ENCODE measurements at regions not wholly inside any gene's neighbourhood (a gene's known extent, or its start where the extent isn't known, plus 50 kb on each side); places are given as distances from the start of the nearest gene placed in this dataset.

DNA sequence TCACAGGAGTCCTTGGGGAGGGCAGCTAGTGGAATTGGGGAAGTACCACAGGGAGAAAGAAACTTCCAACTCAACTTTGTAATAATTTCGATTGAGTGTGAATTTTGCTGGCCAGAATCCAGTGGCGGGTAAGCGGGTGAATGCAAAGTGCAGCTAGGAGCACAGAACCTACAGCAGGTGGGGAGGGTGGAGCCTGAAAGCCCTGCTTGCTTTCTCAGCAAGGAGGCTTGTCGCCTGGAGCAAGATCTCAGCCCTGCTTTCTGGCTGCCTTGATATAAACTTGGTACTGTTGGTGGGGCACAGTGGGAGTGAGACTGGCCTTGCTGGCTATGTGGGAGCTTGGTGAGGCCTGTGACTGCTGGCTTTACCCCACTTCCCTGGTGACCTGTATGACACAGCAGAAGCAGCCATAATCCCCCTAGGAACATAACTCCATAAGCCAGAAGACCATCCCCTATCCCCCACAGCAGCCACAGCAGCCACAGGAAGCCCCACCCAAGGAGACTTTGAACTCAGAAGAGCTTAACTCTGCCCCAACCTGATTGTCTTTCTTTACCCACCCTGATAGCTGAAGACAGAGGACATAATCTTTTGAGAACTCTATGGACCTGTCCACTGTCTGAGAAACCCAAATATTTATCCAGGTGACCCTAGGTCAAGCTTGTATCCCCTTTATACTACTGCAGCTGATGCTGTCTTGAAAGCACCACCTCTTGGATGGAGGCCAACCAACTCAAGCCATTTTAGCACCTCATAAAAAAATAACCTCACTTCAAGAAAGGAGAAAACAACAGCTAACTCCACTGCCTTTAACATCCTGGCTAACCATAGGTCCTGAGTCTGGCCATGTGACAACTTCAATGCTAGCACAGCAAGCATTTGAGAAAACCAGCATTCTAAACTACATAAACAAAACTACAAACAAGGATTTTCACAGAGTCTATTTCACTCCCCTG lies 87.2 kb upstream of the PDE5A start:
- no peak for DNase-seq (ENCODE audit: low read depth, low spot score)

DNA sequence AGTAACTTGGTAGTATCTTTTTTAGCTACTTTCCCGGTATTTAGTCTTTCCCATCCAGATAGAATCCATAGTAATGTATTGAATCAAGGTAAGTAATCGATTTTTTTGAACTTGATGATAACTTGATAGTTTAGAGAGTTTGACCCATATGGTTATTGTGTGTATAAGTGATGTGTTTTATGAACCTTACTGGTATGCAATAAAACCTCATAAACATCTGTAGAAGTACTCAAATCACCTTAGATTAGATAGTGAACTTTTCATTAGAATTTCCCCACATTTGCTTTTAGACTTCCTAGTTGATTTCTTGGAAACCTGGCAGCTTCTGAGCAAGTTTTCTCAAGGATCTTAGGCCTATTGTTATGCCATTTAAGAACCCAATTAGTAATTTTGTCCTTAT lies 80.8 kb upstream of the PDE5A start:
- DNase-seq (ENCODE audit: low read depth, low spot score): no peak

DNA sequence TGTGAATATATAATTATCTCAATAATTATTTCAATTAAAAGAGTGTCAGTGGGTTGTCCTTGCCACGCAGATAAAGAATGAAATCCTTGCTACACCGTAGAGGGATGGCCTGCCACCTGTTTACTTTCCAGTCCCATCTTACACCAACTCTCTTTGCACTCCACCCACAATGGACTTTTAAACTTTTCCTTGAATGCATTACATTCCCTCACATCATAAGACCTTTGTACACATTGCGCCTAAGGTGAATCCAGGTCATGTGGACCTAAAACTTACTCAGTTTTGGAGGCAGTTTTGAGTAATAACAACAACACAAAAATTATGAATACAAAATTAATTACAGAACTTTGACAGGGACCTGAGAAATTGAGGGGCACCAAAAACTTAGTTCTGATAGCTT lies 78.7 kb upstream of the PDE5A start:
- DNase-seq (ENCODE audit: low read depth, low spot score): no peak

DNA sequence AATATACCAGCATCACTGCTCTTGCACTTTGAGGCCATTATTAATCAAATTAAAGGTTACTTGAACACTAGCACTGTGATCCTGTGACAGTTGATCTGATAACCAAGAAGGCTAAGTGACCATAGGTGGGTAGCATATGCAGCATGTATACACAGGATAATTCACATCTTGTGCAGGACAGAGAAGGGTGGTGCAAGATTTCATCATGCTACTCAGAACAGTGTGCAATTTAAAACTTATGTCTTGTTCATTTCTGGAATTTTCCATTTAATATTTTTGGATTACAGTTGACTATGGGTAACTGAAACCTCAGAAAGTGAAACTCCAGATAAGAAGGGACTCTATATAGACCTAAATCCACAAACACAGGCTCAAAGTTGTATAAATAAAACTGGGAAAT lies 78.2 kb upstream of the PDE5A start:
- DNase-seq (ENCODE audit: low read depth, low spot score): no peak

DNA sequence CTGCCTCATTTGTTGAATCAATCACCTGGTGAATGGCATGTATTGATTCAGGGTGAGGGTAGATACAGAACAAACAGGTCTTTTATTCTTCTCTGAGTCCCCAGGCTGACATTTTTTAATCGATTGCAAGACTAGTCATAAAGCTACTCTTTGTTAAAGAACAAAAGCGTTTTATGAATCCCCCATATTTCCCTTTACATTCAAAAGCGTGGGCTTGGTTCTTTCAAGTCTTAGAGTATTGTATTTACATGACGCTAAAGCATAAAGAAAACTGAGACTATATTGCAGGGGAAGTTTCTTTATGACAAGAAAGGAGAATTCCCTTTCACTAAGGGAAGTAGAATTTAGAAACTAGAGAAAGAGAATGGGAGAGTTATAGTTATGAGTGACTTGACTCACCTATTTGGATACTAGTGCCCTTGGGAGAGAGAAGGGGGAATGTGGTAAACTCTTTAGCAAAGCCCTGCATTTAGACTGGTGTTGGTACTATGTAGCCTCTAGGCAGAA lies 69.3 kb upstream of the PDE5A start:
- DNase-seq (ENCODE audit: low read depth, low spot score): no peak

DNA sequence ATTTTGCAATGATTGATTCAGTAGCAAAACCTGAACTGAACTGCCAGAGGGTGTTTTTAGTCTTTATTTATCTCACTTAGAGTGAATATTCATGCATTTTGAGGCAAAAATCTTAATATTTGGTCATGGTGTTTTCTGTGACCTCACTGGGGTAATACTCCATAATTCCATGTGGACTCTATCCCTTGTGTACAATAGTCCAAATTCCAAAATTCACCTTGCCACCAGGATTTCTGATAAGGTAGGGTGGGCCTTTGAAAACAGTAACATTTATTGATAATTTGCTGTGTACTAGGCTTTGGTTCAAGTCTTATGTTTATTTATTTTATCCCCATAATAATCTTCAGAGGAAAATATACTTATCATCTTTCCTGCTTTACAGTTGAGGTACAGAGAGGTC lies 68.4 kb upstream of the PDE5A start:
- DNase-seq (ENCODE audit: low read depth, low spot score): no peak

DNA sequence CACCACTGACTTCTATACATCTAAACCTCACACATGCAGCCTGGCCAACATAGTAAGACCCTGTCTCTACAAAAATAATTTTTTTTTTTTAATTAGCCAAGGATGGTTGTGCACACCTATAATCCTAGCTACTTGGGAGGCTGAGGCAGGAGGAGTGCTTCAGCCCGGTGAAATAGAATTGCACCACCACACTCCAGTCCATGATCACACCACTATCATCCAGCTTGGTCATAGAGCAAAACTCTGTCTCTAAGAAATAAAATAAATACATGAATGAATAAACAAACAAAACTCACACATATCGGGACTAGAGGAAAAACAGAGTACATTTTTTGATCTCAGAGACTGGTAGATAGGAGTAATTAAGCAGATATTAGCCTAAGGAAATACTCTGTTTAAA lies 66.6 kb upstream of the PDE5A start:
- no peak for DNase-seq (ENCODE audit: low read depth, low spot score)

DNA sequence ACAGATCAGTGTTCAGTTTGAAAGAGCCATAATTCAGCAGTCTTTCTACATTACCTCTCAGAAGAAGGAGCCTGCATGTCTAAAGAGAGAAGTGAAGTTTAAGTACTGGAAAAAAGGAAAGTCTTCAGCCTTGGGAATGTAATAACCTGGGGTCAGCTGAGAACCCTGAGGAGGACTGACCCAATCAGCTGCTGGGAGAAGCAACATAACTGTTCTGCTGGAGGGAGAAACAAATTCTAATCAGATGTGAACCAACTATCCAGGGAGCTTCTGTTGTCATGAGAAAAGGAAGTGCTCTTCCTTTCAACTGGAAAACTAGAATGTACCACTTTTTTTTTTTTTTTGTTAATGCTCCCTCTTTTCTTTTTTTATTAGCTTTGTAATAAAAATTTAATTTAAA lies 64.5 kb upstream of the PDE5A start:
- DNase-seq (ENCODE audit: low read depth, low spot score): no peak

DNA sequence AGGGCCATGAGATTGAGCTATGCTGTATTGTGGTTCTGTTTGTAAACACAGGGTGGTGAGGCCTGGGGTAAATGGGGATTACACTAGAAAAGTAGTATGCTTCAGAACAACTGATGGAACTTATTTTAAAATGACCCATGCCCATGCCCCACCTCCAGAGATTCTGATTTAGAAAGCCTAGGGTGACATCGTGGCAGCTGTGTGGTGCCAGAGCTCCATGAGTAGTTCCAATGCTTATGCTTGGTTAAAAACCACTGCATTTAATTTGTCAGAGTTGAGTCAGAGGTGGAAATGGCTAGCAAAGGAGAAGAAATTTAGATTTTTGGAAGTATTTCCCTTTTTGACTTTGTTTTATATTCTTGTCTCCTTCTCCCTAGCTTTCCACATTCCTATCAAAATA lies 63.4 kb upstream of the PDE5A start:
- DNase-seq (ENCODE audit: low read depth, low spot score): no peak

DNA sequence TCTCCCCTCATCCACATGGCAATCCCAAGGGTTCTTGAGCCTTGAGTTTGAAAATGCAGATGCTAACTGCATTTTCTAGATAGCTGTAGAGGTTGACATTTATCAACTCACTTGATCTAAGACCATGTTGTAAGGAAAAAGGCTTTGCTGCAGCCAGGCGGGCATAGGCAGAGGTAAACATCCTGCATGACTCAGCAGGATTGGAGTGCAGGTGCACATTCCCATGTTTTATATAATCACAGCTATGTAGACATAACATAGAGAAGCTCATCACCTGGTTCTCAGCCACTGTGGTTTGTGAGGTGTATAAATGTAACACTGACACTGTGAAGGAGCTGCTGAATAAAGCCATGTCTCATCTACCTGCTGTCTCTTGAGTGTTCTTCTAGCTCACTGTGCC lies 62.3 kb upstream of the PDE5A start:
- DNase-seq (ENCODE audit: low read depth, low spot score): peak; percentile 20

DNA sequence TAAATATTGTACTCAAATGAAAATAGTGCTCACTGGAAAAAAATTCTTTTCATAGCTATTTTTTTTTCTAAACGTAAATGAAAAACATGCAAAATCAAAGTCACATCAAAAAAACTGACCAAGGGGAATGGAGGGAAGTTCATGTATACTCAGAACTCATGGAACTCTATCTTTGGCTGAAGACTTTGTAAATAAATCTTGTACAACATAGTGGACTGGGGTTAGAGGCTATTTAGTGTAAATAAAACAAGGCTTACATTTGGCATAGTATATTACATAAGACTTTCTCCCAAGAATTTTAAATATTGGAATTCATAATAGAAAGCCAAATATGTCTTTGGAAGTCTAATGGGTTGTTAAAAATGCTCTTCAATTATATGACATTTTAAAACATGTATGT lies 59.8 kb upstream of the PDE5A start:
- DNase-seq (ENCODE audit: low read depth, low spot score): no peak

DNA sequence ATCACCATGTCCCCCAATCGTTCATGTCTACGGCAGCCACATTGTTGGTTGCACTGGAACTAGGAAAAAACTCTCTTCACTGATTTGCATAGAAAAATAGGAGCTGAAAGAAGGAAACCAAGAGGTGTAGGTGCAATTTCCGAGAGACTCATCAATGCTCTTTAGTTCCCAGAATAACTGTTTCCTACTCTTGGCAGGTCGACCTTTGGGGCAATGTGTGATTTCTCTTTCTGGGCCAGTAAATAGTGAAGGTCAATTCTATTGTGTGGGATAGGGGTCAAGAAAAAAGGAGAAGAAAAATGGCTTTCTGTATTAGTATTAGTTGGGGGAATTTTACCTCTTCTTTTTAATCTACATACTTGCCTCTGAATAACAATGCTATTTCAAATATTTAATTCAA lies 55.9 kb upstream of the PDE5A start:
- DNase-seq (ENCODE audit: low read depth, low spot score): no peak

DNA sequence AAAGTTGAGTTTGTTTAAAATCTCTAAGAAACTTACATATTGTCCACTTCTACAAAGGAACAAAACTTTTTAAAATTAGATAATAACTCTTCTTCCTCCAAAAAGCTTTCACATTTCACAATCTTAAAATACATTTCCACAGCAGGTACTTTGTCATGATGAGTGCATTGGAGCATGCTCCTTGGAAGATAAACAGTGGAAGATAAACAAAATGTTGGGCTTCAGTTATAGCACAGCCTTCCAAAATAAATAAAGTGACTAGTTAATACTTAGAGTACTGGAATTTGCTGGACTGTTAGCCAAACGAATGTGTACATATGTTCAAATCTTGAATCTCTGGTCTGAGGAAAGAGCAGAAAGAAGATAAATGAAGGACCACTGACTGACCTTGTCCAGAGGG lies 54.9 kb upstream of the PDE5A start:
- DNase-seq (ENCODE audit: low read depth, low spot score): no peak

DNA sequence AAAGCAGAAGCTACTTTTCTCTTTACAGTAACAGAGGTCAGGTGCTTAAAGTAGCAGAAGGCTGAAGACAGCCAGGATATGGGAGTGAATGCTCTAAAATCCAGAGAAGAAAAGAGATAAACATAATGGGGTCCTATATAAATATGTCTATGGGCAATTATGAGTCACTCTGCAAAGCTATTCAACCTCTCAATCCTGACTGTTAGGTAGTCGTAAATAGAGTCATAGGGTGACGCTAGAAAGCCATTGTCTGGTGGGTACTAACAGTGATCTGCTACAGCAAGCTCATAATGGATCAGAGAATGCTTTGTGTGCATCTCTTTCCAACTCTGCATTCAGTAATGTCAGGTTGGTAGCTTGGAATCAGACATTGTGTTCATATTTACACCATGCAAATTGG lies 53.5 kb upstream of the PDE5A start:
- DNase-seq (ENCODE audit: low read depth, low spot score): no peak

DNA sequence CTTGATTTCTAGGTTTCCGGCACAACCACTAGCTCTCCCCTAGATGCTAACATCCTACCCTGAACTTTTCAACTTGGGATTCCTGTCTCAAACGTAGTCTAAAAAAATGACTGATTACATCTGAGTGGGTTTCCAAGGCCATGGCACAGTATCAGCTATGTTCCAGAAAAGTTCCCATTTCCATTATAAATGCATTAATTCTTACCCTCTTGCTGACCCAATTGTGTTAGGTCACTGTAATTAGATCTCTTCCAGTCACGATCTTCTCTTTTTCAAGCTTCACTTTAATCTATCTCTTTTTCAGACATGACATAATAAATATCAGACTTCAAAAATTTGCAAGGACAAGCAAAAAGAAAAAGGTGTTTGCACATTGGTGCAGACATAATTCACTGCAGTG lies 50.6 kb upstream of the PDE5A start:
- DNase-seq (ENCODE audit: low read depth, low spot score): no peak

DNA sequence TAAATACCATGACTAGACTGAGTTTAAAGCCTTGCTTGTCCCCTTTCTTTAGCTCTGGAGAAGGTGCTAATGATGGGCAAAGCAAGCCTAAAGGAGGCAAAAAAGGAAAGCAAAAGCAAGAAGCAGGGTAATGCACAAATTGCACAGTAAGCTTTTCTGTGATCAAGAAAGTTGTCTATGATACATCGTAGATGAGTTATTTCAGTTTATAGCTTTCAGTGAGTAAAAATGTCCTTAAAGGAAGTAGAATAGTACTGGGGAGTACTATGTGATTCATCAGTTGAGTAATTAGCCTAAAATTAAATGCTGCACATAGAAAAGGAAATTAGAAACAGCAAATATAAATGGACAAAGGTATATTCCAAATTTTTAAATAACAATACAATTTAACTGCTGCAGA lies 50.2 kb upstream of the PDE5A start:
- DNase-seq (ENCODE audit: low read depth, low spot score): no peak

Data from iPS DF 19.7 (cell line).